ENCODE measurements at regions not wholly inside any gene's neighbourhood (a gene's known extent, or its start where the extent isn't known, plus 50 kb on each side); places are given as distances from the start of the nearest gene placed in this dataset.

GRCh38 chr3:67828486-67829010 lies 174.1 kb upstream of the SUCLG2 start:
- TF ChIP-seq, protein P1, sequence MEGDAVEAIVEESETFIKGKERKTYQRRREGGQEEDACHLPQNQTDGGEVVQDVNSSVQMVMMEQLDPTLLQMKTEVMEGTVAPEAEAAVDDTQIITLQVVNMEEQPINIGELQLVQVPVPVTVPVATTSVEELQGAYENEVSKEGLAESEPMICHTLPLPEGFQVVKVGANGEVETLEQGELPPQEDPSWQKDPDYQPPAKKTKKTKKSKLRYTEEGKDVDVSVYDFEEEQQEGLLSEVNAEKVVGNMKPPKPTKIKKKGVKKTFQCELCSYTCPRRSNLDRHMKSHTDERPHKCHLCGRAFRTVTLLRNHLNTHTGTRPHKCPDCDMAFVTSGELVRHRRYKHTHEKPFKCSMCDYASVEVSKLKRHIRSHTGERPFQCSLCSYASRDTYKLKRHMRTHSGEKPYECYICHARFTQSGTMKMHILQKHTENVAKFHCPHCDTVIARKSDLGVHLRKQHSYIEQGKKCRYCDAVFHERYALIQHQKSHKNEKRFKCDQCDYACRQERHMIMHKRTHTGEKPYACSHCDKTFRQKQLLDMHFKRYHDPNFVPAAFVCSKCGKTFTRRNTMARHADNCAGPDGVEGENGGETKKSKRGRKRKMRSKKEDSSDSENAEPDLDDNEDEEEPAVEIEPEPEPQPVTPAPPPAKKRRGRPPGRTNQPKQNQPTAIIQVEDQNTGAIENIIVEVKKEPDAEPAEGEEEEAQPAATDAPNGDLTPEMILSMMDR (IDR thresholded peaks at IDR 0.05): no peak
- TF ChIP-seq POLR2A (IDR thresholded peaks at IDR 0.05): no peak

Measured in Peyer's patch (tissue), 4 donors.